ENCODE measurements at regions not wholly inside any gene's neighbourhood (a gene's known extent, or its start where the extent isn't known, plus 50 kb on each side); places are given as distances from the start of the nearest gene placed in this dataset.

DNA sequence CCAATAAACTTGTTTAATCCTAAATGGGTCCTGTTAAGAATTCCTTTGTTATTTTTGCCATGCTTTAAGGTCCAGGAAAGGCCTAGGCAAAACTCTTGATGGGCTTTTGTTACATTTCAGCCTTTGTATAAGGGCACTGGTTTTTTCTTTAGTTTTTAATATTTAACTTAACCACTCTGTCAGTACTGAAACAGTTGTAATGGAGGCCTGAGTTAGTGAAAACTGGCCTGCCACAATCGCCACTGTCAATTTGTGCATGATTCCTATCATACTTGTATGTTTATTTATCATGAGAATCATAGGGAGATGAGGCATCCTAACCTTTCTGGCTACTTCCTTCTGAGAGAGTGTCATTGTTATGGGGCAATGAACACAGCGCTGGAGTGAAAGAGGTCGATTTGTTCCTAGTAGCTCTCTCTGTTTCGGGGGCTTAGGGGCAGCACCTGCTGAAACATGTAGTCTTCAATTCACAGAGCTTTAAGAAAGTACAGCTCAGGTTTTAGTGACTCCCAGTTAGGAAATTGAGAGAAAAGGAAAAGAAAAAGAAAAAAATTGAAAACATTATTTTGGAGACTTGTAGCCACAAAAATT is 393.8 kb upstream of the FSTL5 start:
- Histone ChIP-seq H3K23me2 (ENCODE audit: low read depth, low read length) (no peaks in the 10 kb centered on the region), H2AFZ (ENCODE audit: low read length) (no peak overlapping the region), H3K36me3 (ENCODE audit: control insufficient read depth in 2 of 4, insufficient read depth in 4 of 4, low read length in 3 of 4) (no peaks in the 10 kb centered on the region), H2AK5ac (ENCODE audit: low read depth, low read length) (no peak overlapping the region), H3K27ac (ENCODE audit: low read depth, low read length) (no peak overlapping the region), H2BK20ac (ENCODE audit: low read length) (no peak overlapping the region), H3K4me3 (ENCODE audit: extremely low read depth in 1 of 4, insufficient read depth in 2 of 4, low read depth in 3 of 4, low read length in 4 of 4) (no peak overlapping the region), H3K56ac (replicated peaks; ENCODE audit: insufficient read length, low read depth, low read length) (no peak overlapping the region), H4K5ac (ENCODE audit: insufficient read length, low read depth, low read length) (no peak overlapping the region), H2BK120ac (replicated peaks; ENCODE audit: low read depth, low read length) (no peak overlapping the region), H3K4me1 (replicated peaks in 1 of 4; ENCODE audit: control insufficient read depth in 3 of 4, insufficient read depth in 4 of 4, low read length in 3 of 4) (peaks cover 0 to 4% (median 0%) of the 10 kb centered on the region in 4 experiments; a peak in 3 of 7 replicates), H2BK15ac (ENCODE audit: low read length) (no peak overlapping the region), H3K23ac (ENCODE audit: insufficient read length) (no peak overlapping the region), H4K91ac (replicated peaks; ENCODE audit: insufficient read length, low read length) (no peak overlapping the region), H3K14ac (ENCODE audit: insufficient read length) (no peak overlapping the region), H3K9me3 (ENCODE audit: insufficient read depth in 2 of 2, low read depth in 1 of 2, low read length in 1 of 2) (no peaks in the 10 kb centered on the region), H2BK5ac (ENCODE audit: low read depth, low read length) (no peak overlapping the region), H3K79me1 (ENCODE audit: low read depth, low read length) (no peaks in the 10 kb centered on the region), H3K4me2 (ENCODE audit: insufficient read depth in 1 of 2, low read depth in 2 of 2, low read length in 2 of 2) (no peak overlapping the region), H4K8ac (ENCODE audit: extremely low read depth, insufficient read depth, low read length) (no peak overlapping the region), H2BK12ac (ENCODE audit: low read depth, low read length) (no peak overlapping the region), H3K79me2 (ENCODE audit: control insufficient read depth in 1 of 2, insufficient read depth in 2 of 2, low read length in 2 of 2) (no peaks in the 10 kb centered on the region), H3K18ac (ENCODE audit: extremely low read depth, low read length) (no peak overlapping the region), H3K4ac (replicated peaks; ENCODE audit: insufficient read length, low read depth, low read length) (no peak overlapping the region), H4K20me1 (replicated peaks in 1 of 2; ENCODE audit: control insufficient read depth in 1 of 2, insufficient read depth in 2 of 2, low read length in 2 of 2) (no peaks in the 10 kb centered on the region), H3K27me3 (replicated peaks in 1 of 4; ENCODE audit: control insufficient read depth in 3 of 4, extremely low read depth in 1 of 4, insufficient read depth in 3 of 4, low read length in 3 of 4) (no peaks in the 10 kb centered on the region), H3K9ac (replicated peaks in 1 of 4; ENCODE audit: extremely low read depth in 1 of 4, low read depth in 3 of 4, low read length in 3 of 4) (no peak overlapping the region)
- DNase-seq (ENCODE audit: low read depth in 1 of 2, low spot score in 2 of 2) (no peak), FAIRE-seq (no peak)
- no peak for TF ChIP-seq EP300 (IDR thresholded peaks at IDR 0.05; ENCODE audit: borderline replicate concordance in 1 of 2, low read depth in 2 of 2, low read length in 2 of 2)
- no peak for TF ChIP-seq EGR1 (IDR thresholded peaks at IDR 0.05; ENCODE audit: borderline replicate concordance, low read depth, low read length)
- TF ChIP-seq, protein P1, sequence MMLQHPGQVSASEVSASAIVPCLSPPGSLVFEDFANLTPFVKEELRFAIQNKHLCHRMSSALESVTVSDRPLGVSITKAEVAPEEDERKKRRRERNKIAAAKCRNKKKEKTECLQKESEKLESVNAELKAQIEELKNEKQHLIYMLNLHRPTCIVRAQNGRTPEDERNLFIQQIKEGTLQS (IDR thresholded peaks at IDR 0.05; ENCODE audit: insufficient read depth, low read depth, low read length): no peak
- TF ChIP-seq SIN3A (conservative IDR thresholded peaks at IDR 0.05 in 1 of 2, IDR thresholded peaks at IDR 0.05 in 1 of 2; ENCODE audit: low read depth in 1 of 2, low read length in 2 of 2): no peak
- TF ChIP-seq MAFK (IDR thresholded peaks at IDR 0.05; ENCODE audit: low read depth, low read length): no peak
- TF ChIP-seq TBP (IDR thresholded peaks at IDR 0.05; ENCODE audit: low read depth, low read length): no peak
- TF ChIP-seq RAD21 (IDR thresholded peaks at IDR 0.05 in 1 of 2, conservative IDR thresholded peaks at IDR 0.05 in 1 of 2; ENCODE audit: low read depth in 2 of 2, low read length in 2 of 2): no peak
- WGBS, 2 experiments (ENCODE audit: extremely low coverage in 1 of 2, insufficient coverage in 1 of 2, insufficient read length in 1 of 2, insufficient replicate concordance in 2 of 2, low coverage in 1 of 2, low lambda C conversion rate in 2 of 2, missing lambda C conversion rate in 1 of 2): 83% methylated on average over 4 of the region's 4 CpGs; no CpG with 5 or more reads in 1 of the 2 experiments
- ChIA-PET CTCF (ENCODE audit: partially characterized antibody) (interaction anchor here (1.4 kb wide), 1 partner anchor 427 kb away, joined by 3 read pairs; no protein-coding TSS in a partner anchor), POLR2A (ENCODE audit: partially characterized antibody) (no interaction called here)

All from H1 (cell line).